GM18951 (cell line): ENCODE measurements at regions not wholly inside any gene's neighbourhood (a gene's known extent, or its start where the extent isn't known, plus 50 kb on each side); places are given as distances from the start of the nearest gene placed in this dataset.

Experiments
- POLR2A ChIP-seq: IDR thresholded peaks from 4 replicates; pipeline ENCODE4 v1.6.1; 2011; ENCODE audit warnings: mild to moderate bottlenecking; ENCODE audit not compliant: insufficient read length, insufficient read depth; ENCODE audit errors: extremely low read depth
- in situ Hi-C: fragments of 300-500 bp; cut with MboI; formaldehyde crosslinking; loops from one replicate; pipeline ENCODE4 v1.12.0; 2022; ENCODE audit warnings: low sequenced_read_pairs, mixed read lengths, inconsistent platforms; ENCODE audit not compliant: unreplicated experiment

- in situ Hi-C loops = no loop called here
- TF ChIP-seq POLR2A = no peak
Measured at GRCh38 chr2:176488431-176488830, 219.2 kb downstream of the MTX2 start.

DNA sequence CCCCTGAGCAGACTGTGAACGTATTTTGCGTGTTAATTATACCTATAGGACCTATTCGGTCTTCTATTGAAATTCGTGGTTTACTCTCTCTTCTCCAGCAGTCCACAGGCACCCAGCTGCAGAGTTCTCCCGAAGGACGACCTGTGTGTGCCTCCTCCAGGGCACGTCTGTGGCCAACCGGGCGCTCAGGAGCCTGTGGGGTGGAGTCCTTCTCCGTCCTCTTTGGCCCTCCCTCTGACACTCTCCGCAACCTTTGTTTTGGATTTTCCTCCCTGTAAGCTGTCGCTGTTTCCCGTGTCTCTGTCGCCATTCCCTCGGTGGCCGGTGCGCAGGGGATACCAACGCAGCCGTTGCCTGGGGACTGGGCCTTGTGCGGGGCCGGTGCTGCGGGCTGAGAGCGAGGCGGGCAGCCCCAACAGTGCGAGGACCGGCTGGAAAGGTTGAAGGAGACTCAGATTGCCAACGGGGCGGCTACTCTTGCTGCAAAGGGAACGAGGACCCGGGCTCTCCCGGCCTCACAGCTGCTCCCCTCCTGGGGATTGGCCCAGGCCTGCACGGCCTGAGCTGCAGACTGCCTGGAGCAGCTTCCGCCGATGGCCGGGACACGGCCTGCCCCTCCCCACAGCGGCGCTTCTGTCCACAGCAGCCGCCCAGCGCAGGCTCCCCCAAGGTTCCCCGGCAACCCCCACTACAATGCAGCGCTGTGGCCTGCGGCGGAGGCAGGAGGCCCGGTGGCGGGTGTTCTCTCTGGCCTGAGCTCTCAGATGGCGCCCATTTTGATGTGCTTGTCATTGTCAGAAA is 221.0 kb downstream of the MTX2 start:
- no peak for TF ChIP-seq POLR2A
- in situ Hi-C loops = no loop called here

DNA sequence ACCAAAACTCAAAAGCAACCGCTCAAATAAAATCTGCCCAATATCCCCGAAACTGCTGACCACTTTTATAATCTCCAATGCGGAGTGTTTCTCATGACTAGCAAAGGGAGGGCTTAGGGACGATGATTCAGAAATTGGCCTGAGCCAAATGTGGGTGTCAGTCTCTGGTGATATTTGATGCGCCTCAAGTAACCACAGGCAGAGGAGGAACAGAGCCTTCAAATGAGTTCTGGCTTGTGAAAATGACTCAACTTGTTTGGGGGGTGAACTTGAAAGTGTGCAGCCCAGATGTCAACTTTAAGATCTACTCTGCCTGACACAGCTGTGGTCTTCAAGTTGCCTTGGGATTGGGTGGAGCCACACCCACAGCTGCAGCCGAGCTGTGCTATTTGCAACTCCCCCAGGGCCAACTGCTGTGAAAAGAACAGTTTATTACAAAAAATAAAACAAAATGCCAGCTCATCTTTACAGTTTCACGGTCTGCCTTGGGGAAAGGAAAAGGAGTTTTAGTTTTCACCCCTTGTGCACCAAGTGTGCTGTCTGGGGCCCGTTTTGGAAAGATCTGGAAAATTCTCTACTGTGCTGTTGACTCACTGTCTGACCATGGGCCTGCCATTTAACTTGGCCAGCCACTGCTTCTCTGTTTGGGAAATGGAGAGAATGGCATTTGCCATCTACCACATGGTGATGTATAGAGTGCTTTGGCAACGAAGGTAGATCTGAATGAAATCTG is 222.1 kb downstream of the MTX2 start:
- in situ Hi-C loops = no loop called here
- TF ChIP-seq POLR2A = no peak

DNA sequence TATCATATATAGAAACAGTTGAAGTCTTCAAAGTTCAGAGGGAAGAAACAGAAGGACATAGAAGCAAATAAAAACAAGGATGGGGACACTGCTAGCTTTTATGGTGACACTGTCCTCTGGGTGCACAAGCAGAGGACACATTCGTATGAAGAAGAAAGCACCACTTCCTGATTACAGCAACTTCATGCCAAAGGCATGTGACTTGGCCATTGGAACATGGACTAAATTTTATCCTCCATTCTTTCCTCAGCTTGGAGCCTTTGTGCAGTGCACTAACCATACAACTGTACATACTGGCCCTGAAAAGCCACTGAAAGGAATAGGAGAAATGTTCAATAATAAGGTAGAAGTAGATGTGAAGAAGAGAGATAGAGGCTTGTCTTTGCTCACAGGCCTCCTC is 223.3 kb downstream of the MTX2 start:
- in situ Hi-C loops = no loop called here

DNA sequence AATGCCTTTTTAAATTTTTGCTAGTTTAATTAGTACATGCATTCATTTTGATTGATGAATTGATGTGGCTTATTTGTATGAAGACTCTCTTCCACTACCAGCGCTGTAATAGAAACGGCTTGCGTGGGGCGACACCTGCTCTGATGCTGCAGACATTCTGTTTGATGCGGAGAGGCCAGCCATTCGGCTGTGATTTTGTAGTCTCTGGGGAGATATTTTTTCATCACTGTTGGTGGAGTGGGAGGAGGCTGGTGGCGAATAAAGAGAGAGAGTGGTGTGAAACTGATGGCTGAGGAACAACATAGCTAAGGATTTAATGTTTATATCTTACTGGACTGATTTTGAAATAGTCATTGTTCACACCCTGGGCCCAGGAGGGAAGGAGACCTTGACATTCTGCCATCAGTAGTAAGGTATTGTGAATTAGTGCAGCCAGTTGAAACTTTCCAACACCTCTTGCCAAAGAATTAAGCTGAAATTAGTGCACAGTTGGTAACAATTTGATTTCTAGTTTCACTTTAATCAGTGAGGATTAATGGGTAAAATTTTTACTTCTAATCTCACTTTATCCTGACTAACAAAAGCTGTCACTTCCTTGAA is 224.1 kb downstream of the MTX2 start:
- in situ Hi-C loops = no loop called here

More for the DNA sequence above, 223.3 kb downstream of the MTX2 start:
- no peak for TF ChIP-seq POLR2A

GRCh38 chr2:176493909-176494308 is 224.7 kb downstream of the MTX2 start:
- no peak for TF ChIP-seq POLR2A
- in situ Hi-C loops = no loop called here

More for the DNA sequence above, 224.1 kb downstream of the MTX2 start:
- TF ChIP-seq POLR2A = no peak

DNA sequence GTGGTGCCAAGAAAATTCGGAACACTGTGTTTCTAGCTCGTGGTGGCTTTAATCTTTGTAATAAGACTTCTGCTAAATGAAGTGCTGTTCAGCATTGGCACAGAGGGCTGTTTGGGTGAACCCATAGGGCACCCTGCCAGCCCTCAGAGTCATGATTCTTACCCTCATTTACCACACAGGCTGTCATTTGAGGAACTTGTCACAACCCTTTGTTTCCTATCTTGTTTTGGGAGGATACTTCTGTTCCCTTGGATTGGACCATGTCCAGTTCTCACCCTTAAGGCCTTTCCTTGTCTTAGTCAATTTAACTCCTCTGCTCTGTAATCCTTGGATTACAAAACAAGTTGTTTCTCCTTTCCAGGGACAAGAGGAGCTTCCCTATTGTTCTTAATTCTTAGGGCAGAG is 225.7 kb downstream of the MTX2 start:
- in situ Hi-C loops = no loop called here
- no peak for TF ChIP-seq POLR2A

GRCh38 chr2:176495826-176496225 is 226.6 kb downstream of the MTX2 start:
- no peak for TF ChIP-seq POLR2A
- in situ Hi-C loops = no loop called here

DNA sequence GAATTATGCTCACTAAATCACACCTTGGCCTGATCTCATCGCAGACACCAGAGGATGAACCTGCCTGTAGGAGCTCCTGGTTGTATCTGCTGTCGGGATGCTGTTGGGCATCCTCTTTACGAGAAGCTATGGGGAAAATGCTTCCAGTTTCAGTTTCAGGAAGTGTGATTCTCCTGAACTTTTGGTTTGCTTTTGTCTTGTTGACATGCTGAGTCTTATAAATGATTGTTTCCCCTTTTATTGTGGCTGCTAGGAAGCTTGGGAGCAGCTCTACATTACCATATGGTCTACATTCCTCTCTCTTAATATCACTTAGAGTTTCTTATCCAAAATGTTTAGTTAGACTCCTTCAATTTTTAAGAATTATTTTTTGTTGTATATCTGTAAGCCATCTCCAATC is 227.5 kb downstream of the MTX2 start:
- in situ Hi-C loops = no loop called here

DNA sequence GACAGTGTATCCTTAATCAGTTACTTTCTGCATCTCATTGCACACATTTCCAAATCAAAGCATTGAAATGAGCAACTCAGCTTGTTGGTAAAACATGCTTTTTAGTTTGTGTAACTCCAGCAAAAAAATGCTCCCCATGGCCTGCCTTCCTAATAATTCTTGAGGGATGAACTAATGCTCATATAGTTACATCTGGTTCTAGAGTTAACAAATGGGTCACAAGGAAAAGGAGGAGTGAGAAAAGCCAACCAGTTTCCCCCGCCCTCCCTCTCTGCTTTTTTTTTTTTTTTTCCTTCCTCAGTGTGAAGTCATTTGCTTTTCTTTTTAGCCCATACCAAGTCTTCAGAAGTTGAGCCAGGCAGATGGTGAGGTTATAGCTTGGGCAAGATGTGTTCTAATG is 231.7 kb downstream of the MTX2 start:
- in situ Hi-C loops = no loop called here
- no peak for TF ChIP-seq POLR2A

More for the DNA sequence above, 227.5 kb downstream of the MTX2 start:
- no peak for TF ChIP-seq POLR2A

- TF ChIP-seq POLR2A = no peak
- in situ Hi-C loops = no loop called here
Measured at GRCh38 chr2:176501617-176502016, 232.4 kb downstream of the MTX2 start.

DNA sequence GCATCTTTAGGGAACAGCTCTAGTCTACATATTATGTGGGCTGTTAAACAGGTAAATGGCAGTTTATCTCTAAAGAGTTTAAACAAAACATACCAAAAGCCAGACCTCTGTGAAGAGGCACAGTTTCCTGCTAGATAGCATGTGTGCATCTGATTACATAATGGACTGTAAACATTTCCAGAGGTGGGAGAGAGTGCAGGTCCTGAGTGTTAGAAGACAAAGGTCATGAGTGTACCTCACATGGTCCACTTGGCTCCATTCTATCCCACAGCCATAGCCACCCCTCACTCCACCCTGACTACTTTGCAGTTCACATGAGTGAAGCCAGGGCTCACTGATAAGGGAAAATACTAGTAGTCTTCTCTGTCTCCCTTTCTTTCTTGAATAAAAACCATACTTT is 233.4 kb downstream of the MTX2 start:
- no peak for TF ChIP-seq POLR2A
- in situ Hi-C loops = no loop called here

- TF ChIP-seq POLR2A = no peak
- in situ Hi-C loops = no loop called here
Measured at GRCh38 chr2:176503776-176504175, 234.5 kb downstream of the MTX2 start.

- TF ChIP-seq POLR2A = no peak
- in situ Hi-C loops = no loop called here
Measured at GRCh38 chr2:176504440-176504839, 235.2 kb downstream of the MTX2 start.

GRCh38 chr2:176507786-176508185 is 238.5 kb downstream of the MTX2 start:
- TF ChIP-seq POLR2A = no peak
- in situ Hi-C loops = no loop called here
